C4-2B (cell line): ENCODE measurements at regions not wholly inside any gene's neighbourhood (a gene's known extent, or its start where the extent isn't known, plus 50 kb on each side); places are given as distances from the start of the nearest gene placed in this dataset.

Experiments
- CTCF ChIP-seq: fragments of 450-650 bp; conservative IDR thresholded peaks from 2 replicates; pipeline ENCODE4 v1.5.1; 2017; ENCODE audit warnings: mild to moderate bottlenecking
- ZFX ChIP-seq: fragments of 450-650 bp; IDR thresholded peaks from 2 replicates; pipeline ENCODE4 v1.6.1; 2017

GRCh38 chr5:74140409-74140808 is 500.1 kb downstream of the ENC1 start:
- TF ChIP-seq CTCF (no peak), ZFX (no peak)
